ENCODE measurements at regions not wholly inside any gene's neighbourhood (a gene's known extent, or its start where the extent isn't known, plus 50 kb on each side); places are given as distances from the start of the nearest gene placed in this dataset.

DNA sequence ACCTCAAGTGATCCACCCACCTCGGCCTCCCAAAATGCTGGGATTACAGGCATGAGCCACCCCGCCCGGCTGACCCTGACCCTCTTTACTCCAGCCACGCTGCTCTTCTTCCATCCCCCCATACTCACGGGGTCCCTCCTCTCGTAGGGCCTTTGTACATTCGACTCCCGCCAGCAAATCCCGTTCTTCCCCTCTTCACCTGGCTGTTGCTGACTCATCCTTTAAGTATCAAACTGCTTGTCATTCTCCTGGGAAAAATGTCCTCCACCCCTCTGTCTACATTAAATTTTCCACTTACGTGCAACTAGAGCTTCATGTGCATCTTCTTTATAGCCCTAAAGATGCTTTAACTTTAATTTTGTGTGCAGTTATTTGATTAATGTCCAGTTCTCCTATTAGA lies 203.1 kb downstream of the OPA1 start:
- Histone ChIP-seq H3K9ac (ENCODE audit: control insufficient read depth, extremely low read depth, insufficient read depth, low read length) (no peak overlapping the region), H3K79me2 (ENCODE audit: control insufficient read depth, insufficient read depth, low read length) (no peaks in the 10 kb centered on the region), H3K27ac (ENCODE audit: control insufficient read depth, insufficient read depth, low read length) (no peak overlapping the region), H4K20me1 (ENCODE audit: control insufficient read depth, extremely low read depth, insufficient read depth, low read length) (no peaks in the 10 kb centered on the region), H3K36me3 (ENCODE audit: control insufficient read depth in 2 of 2, extremely low read depth in 1 of 2, insufficient read depth in 2 of 2, low read length in 2 of 2) (no peaks in the 10 kb centered on the region), H3K4me3 (ENCODE audit: control insufficient read depth in 2 of 3, extremely low read depth in 1 of 3, insufficient read depth in 2 of 3, low read depth in 1 of 3, low read length in 3 of 3) (no peak overlapping the region), H3K27me3 (ENCODE audit: control insufficient read depth, extremely low read depth, insufficient read depth, low read length) (peaks cover 6% of the 10 kb centered on the region), H3K9me3 (ENCODE audit: control insufficient read depth, low read depth, low read length) (no peaks in the 10 kb centered on the region), H3K9me1 (ENCODE audit: control insufficient read depth, extremely low read depth, insufficient read depth, low read length) (no peaks in the 10 kb centered on the region), H3K4me1 (ENCODE audit: control insufficient read depth, extremely low read depth, insufficient read depth, low read length) (peaks cover 9% of the 10 kb centered on the region), H3K4me2 (ENCODE audit: control insufficient read depth, extremely low read depth, insufficient read depth, low read depth, low read length) (no peak overlapping the region), H2AFZ (ENCODE audit: control insufficient read depth, low read length) (no peak overlapping the region)
- dilution Hi-C loops (cut with MboI; ENCODE audit: extremely low pct_ligation_motif_present, low sequenced_read_pairs), result no loop called here
- DNase-seq (ENCODE audit: low read depth, low spot score), result no peak
- TF ChIP-seq, protein P1, sequence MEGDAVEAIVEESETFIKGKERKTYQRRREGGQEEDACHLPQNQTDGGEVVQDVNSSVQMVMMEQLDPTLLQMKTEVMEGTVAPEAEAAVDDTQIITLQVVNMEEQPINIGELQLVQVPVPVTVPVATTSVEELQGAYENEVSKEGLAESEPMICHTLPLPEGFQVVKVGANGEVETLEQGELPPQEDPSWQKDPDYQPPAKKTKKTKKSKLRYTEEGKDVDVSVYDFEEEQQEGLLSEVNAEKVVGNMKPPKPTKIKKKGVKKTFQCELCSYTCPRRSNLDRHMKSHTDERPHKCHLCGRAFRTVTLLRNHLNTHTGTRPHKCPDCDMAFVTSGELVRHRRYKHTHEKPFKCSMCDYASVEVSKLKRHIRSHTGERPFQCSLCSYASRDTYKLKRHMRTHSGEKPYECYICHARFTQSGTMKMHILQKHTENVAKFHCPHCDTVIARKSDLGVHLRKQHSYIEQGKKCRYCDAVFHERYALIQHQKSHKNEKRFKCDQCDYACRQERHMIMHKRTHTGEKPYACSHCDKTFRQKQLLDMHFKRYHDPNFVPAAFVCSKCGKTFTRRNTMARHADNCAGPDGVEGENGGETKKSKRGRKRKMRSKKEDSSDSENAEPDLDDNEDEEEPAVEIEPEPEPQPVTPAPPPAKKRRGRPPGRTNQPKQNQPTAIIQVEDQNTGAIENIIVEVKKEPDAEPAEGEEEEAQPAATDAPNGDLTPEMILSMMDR (optimal IDR thresholded peaks at IDR 0.05 in 1 of 3, IDR thresholded peaks at IDR 0.05 in 1 of 3, conservative IDR thresholded peaks at IDR 0.05 in 1 of 3; ENCODE audit: extremely low read depth in 1 of 3, insufficient read depth in 2 of 3, low read length in 3 of 3), result no peak
- TF ChIP-seq EZH2 (IDR thresholded peaks at IDR 0.05; ENCODE audit: low read length), result no peak
- FAIRE-seq, result no peak

- no peak for FAIRE-seq
- dilution Hi-C loops (cut with MboI; ENCODE audit: extremely low pct_ligation_motif_present, low sequenced_read_pairs), result no loop called here
- H3K9ac ChIP-seq (ENCODE audit: control insufficient read depth, extremely low read depth, insufficient read depth, low read length), result no peak overlapping the region
Measured at GRCh38 chr3:193797566-193797965, 204.6 kb downstream of the OPA1 start.

More at GRCh38 chr3:193797566-193797965, 204.6 kb downstream of the OPA1 start:
- no peaks in the 10 kb centered on the region for H3K36me3 ChIP-seq (ENCODE audit: control insufficient read depth in 2 of 2, extremely low read depth in 1 of 2, insufficient read depth in 2 of 2, low read length in 2 of 2)
- no peaks in the 10 kb centered on the region for H3K9me1 ChIP-seq (ENCODE audit: control insufficient read depth, extremely low read depth, insufficient read depth, low read length)
- H3K27me3 ChIP-seq (ENCODE audit: control insufficient read depth, extremely low read depth, insufficient read depth, low read length), result peaks cover 6% of the 10 kb centered on the region
- H3K79me2 ChIP-seq (ENCODE audit: control insufficient read depth, insufficient read depth, low read length), result no peaks in the 10 kb centered on the region
- no peaks in the 10 kb centered on the region for H3K4me1 ChIP-seq (ENCODE audit: control insufficient read depth, extremely low read depth, insufficient read depth, low read length)
- H3K27ac ChIP-seq (ENCODE audit: control insufficient read depth, insufficient read depth, low read length), result no peak overlapping the region
- no peak for DNase-seq (ENCODE audit: low read depth, low spot score)
- no peaks in the 10 kb centered on the region for H3K9me3 ChIP-seq (ENCODE audit: control insufficient read depth, low read depth, low read length)
- H2AFZ ChIP-seq (ENCODE audit: control insufficient read depth, low read length), result no peak overlapping the region
- TF ChIP-seq, protein P1 (optimal IDR thresholded peaks at IDR 0.05 in 1 of 3, IDR thresholded peaks at IDR 0.05 in 1 of 3, conservative IDR thresholded peaks at IDR 0.05 in 1 of 3; ENCODE audit: extremely low read depth in 1 of 3, insufficient read depth in 2 of 3, low read length in 3 of 3), result no peak
- TF ChIP-seq EZH2 (IDR thresholded peaks at IDR 0.05; ENCODE audit: low read length), result no peak
- no peaks in the 10 kb centered on the region for H4K20me1 ChIP-seq (ENCODE audit: control insufficient read depth, extremely low read depth, insufficient read depth, low read length)
- no peak overlapping the region for H3K4me2 ChIP-seq (ENCODE audit: control insufficient read depth, extremely low read depth, insufficient read depth, low read depth, low read length)
- H3K4me3 ChIP-seq (ENCODE audit: control insufficient read depth in 2 of 3, extremely low read depth in 1 of 3, insufficient read depth in 2 of 3, low read depth in 1 of 3, low read length in 3 of 3), result no peak overlapping the region

All from keratinocyte (primary cell).